GM18520 (cell line): ENCODE measurements at regions not wholly inside any gene's neighbourhood (a gene's known extent, or its start where the extent isn't known, plus 50 kb on each side); places are given as distances from the start of the nearest gene placed in this dataset.

Experiments used
- ATAC-seq: cut with Tn5 transposase; IDR thresholded peaks from one replicate; pipeline ENCODE4 v1.9.1; 2021; ENCODE audit not compliant: unreplicated experiment

DNA sequence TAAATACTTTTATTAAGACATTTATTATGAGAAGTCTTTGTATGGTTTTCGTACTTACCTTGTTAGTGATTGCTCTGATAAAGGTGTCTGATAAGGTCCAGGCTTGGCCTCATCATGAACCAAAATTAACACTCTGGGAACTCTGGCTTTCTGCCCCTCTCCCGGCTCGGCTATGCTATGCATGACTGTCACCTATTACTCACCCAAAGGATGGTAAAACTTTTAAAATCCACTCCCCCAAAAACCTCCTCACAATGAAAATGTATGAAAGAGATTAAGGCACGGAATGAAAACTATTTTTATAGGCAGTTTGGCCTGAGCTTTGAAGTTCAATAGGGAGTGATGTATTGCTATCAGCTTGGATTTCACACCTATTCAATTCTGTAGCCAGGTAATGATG lies 217.3 kb upstream of the TBX3 start:
- no peak for ATAC-seq

DNA sequence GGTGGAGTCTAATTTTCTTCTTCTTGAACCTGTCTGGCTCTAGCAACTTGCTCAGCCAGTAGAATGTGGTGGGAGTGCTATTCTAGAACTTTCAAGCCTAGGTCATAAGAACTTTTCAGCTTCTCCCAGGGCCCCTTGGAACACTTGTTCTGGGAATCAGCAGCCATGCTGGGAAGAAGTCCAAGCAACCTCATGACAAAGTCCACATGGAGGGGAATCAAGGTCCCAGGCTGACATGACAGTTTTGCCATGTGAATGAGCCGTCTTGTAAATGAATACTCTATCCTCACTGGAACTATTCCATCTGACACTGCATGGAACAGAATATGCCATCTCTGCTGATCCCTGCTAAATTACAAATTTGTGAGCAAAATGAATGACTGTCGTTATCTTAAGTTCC lies 214.2 kb upstream of the TBX3 start:
- no peak for ATAC-seq

DNA sequence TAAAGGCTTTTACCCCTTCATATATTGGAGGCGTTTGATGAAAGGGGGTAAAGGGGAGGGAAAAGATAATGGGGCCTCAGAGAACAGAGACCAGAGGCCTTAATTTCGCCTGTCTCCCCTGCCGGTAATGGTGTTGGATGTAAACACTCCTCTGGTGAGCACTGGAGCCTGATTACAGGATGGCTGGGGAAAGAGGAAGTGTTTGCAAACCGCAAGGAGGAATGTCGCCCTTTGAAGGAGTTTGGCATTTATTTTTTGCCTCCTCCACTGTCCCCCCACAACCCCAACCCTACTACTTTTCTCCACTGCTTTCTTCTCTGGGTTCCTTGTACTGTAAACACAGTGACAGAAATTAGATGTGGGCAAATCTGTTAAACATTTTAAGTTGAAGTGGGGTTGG lies 211.9 kb upstream of the TBX3 start:
- ATAC-seq, result no peak

DNA sequence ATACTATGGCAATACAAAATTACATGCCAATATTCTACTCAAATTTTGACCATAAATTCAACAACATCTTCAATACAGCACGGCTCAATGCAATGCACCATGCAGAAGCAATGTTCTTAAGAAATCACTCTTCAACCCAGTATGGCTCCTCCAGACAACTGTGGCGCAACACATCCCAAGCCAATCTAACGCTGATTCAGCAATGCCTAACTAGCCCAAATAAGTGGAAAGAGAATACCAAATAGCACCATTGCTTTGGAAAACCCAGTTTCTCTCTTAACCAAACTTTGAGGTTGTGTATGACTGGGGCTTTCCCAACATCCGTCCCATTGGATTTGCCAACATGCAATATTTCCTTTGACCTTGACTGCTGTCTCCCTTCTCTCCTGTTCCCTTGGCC lies 211.1 kb upstream of the TBX3 start:
- ATAC-seq, result no peak

DNA sequence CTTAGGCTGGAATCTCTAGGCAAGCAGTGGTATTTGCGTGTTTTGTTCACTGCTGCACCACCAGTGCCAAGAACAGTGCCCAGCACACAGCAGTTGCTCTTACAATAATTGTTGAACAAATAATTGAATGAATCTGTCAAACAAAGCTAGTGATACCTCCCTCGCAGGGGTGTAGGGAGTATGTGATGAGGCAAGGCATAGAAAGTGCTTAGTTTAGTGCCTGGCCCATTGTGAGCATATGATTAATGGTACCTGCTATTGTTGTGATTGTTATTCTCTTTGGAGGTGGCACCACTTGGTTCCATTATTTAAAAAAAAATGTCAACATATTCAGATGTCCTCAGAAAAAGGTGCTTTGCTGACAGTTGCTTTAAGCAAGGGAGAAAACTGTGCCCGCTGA lies 210.1 kb upstream of the TBX3 start:
- ATAC-seq, result no peak

DNA sequence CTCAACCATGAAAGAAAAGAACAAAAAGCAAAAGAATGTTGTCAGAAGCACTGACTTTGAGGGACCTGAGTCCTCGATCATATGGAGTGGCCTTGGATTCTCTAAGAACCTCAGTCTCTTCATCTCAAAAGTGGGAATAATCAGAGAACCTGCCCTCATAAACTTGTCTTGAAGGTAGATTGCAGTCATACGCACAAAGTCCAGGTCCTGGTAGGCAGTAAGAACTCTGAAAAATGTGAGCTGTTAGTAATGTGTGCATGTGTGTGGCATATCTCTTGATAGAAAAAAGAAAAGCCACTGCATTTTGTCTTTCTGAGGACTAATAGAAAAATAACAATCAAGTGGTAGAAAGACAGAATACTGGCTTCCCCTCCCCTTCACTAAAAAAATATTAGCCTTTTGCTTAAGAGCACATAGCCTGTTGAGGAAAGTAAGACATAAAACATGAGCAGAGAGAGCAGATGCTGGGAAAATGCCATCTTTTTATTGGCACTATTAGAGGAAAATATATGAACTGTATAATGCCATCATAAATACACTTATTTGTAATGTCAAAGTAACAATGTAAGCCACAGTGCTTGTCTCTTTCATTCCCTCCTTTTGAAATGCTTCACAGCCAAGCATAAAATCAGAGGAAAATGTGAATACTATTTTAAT lies 205.1 kb upstream of the TBX3 start:
- no peak for ATAC-seq

DNA sequence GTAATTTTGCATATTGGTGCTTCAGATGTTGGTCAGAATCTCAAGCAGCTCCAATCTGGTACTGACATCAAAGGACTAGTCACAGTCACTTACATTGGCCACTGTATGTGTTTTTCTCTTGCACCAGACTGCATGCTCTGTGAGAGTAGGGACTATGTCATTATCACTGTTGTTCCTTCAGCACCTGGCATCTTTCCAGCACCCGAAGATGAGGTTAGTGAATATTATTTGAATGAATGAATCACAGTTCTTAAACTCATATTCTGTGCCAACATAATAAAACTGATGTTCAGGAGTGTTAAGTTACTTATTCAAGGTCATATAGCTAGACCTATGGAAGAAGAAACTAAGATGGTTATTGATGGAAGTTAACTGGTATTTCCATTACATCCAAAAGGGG lies 204.5 kb upstream of the TBX3 start:
- no peak for ATAC-seq

DNA sequence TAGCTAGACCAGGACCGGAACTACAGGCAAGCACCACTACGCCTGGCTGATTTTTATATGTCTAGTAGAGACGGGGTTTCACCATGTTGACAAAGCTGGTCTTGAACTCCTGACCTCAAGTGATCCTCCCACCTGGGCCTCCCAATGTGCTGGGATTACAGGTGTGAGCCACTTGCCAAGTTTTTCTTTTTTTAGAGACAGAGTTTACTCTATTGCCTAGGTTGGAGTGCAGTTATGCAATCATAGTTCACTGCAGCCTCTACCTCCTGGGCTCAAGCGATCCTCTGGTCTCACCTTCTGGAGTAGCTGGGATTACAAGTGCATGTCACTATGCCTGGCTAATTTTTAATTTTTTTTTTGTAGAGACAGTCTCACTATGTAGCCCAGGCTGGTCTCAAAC lies 201.5 kb upstream of the TBX3 start:
- no peak for ATAC-seq

DNA sequence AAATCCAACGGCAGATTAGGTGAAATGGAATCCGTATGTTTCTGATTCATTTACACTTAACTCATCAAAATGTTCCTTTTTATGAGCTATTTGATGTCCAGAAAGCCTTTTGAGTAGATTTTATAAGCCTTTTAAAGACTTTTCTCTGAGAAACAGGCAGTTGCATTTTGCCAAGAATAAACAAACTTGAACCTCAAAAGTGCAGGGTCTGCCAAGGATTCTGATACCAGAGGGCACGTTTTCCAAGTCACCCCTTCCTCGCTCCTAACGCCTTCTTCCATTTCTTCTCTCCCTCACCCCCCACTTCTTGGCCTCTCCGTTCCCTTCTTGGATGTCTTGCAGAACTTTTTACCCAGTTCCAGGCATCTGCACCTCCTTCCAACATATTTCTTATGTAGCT lies 200.6 kb upstream of the TBX3 start:
- no peak for ATAC-seq

DNA sequence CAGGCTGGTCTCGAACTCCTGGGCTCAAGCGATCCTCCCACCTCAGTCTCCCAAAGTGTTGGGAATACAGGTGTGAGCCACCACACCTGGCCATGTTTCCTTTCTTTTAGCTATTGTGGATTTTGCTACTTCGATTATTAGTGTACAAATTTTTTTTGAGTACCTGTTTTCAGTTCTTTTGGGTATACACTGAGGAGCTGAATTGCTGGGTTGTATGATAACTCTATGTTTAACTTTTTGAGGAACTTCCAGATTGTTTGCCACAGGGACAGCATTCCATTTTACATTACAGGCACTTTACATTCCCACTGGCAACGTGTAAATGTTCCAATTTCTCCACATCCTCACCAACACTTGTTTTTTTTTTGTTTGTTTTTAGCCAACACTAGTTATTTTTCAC lies 198.1 kb upstream of the TBX3 start:
- ATAC-seq, result no peak

DNA sequence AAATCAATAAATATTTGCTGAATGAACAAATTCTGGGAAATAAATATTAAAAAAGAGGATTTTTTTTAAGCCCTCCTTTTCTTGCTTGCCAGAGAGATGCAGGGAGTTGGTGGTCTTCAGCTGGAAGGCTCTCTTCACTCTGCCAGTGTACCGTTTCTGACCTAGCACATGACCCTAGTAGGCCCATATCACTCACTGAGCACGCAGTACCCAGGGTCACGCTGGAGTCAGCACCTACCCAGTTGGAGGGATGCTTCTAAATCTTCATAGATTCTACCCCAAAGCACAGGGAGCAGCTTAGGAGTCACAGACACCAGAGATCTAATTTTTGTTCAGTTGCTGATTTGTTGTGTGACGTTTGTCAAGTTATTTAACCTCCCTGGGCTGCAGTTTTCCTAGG lies 195.4 kb upstream of the TBX3 start:
- ATAC-seq, result no peak

DNA sequence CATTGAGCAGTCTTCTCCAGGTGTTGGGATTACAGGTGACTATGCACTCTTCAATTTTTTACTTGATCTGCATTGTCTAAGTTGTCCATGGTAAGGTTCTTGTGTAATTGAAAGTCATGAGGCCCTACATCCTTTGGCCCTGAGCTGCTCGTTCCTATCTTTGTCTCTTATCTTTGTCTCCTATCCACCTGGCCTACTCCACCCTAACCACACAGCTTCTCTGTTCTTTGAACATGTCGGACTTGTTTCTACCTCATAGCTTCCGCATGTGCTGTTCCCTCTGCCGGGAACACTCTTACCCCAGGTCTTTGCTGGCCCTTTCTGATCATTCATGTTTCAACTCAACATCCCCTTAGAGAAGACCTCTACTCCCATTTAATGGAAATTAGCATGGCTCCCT lies 194.8 kb upstream of the TBX3 start:
- no peak for ATAC-seq

DNA sequence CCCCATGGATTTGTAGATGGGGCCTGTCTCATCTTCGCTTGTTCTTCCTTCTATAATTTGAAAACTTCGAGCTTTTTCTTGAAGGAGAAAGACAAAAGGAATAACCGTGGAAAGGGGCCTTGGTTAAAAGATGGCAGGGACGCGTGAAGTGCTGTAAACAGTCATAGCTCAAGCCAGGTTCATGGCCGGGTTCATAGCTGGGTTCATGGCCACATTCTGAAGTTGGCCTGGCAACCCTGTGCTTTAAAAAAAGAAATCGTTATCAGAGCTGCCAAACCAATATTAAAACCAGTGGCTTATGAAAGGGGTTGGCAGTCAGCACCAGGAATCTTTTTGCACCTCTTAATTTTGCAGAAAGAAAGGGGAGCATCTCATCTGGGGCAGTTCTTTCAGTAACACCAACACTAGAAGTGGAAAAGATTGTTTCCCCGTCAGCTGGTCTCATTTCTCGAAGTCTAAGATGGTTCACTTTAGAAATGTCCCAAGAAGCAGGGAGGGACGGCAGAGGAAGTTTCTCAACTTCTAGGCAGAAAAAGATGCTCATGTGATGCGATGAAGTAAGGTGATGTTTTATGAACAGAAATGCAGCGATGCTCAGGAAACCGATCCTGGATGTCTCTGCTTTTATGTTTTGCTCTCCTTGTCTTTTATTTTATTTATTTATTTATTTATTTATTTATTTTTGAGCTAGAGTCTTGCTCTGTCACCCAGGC lies 193.1 kb upstream of the TBX3 start:
- ATAC-seq, result no peak

DNA sequence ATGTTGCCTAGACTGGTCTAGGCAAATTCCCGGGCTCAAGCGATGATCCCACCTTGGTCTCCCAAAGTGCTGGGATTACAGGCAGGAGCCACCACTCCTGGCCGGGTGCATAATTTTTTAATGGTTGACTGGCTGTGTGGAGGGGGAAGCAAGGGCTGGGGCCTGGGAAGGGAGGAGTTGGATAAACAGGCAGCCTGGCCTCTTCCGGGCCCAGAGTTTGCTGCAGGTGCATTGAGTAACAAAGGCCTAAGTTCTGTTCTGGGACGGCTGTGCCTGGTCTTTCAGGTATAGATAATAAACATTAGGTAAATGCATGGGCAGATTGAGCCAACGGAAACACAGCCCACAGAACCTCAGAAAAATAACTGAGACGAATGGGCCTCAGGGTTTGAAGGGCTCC lies 191.3 kb upstream of the TBX3 start:
- ATAC-seq, result no peak

DNA sequence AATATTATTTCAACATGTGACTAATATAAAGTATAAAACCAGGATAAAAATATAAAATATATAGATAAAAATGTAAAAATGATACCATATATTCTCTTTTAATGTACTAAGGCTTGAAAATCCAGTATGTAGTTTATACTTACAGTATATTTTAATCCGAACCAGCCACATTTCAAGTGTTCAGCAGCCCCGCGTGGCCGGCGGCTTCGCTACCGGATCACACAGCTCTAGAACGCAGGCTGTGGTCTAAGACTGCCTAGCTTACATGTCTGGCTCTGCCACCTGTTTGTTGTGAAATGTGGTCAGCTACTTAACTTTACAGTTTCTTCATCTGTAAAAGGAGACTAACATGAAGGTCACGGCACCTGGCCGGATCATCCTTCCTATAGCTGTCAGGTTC lies 189.7 kb upstream of the TBX3 start:
- ATAC-seq, result no peak

DNA sequence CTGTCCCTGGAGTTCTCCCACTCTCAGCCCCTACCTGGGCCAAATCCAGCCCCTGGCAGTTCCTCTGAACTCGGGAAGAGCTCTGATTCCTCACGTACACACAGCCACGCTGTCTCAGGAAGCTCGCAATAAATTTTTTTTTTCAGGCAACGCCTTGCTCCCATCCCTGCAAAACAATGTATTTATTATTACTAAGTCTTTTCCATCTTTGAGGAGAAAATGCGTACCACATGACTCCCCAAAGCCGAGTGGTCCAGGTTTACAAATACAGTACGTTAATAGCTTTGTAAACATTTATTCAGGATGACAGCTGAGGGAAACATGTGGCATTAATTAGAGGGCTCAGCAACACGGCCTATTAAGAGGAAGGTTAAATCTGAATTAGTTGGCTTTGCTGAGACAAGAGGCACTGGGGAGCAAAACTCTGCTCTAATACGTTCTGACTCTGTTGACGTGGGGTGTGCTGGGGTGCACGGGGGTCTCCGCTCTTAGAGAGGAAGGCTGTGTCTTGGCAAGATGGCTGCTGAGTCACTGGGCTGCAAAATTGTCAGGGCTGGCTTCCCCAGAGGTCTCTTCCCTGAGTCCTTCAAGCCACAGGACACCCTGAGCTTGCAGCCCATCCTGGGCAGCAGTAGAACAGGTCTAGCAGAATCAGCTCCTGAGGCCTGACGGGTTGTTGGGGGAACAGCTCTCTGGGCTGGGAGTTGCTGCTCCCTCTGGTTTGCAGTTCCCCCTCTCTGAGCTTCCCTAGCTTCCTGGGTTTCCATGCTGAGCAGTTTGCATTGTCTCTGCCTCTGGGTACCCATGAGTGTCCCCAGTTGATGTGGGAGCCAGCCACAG lies 185.2 kb upstream of the TBX3 start:
- no peak for ATAC-seq

DNA sequence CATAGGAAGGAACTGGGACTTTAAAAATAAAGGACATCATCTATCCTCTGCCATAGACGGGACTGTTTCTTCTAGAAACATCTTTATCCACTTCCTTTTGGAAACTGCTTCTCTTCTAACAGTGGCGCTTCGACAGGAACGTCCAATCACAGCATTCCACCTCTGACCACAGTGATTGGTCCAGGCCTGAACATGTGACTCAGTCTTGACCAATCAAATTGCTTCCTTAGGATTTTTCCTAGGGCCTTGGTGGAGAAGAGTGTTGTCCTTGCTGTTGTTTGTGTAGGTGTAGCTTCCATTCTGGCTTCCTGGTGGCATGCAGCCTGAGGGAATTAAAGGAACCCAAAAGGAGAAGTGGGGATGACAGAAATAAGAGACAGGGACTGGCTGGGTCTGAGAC lies 182.4 kb upstream of the TBX3 start:
- no peak for ATAC-seq

DNA sequence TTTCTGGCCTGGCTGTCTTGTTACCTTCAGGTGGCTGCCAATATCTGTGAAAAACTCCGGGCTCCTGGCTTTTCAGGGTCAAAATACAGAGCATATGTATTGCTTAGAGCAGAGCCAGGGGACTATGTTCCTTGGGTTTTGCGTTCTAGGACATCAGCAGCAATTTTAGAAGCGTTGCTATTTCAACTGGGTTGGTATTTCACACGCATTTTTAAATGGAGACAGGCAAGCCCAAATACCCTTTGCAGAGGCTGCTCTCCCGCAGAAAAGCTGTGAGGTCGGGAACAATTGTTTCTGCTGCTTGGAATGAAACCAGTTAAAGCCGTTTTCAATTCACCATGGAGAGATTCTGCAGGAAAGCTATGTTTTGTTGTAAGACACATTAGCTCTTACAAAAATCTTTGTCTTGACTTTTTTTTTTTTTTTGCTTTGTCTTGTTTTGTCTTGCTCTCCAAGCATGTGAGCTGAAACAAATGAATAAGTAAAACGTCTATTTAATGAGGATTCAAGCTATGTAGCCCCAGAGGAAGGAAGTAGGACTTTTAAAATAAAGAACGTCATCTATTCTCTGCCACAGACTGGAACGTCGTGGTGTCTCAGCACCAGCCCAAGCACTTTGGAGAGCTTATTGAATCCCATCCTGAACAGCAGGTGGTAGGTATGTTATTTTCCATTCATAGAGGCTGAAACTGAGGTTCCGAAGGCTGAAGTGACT lies 181.0 kb upstream of the TBX3 start:
- ATAC-seq, result no peak

DNA sequence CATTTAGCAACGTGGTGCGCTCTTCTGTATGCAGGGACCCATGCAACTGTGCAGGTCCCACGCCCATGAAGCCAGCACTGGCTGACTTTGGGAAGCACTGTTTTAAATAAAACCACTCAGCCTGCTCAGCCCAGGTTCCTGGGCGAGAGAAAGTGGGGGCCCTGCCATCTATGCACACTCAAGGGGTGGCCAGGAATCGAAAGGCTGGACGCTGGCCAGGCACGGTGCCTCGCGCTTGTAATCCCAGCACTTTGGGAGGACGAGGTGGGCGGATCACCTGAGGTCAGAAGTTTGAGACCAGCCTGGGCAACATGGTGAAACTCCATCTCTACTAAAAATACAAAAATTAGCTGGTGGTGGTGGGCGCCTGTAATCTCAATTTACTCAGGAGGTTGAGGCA lies 179.9 kb upstream of the TBX3 start:
- ATAC-seq, result no peak

DNA sequence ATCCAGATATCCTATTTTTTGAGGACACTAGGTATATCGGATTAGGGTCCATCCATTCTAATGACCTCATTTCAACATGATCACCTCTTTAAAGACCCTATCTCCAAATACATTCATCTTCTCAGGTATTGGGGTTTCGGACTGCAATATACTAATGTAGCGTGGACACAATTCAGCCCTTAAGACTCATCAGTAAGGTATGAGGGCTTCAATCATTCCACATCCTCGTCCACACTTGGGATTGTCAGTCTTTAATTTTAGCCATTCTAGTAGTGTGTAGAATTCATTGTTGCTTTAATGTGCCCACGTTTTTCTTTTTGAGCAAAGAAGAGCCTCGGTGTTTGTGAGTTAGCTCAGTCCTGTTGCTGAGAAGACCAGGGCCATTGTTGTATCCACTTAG lies 177.0 kb upstream of the TBX3 start:
- no peak for ATAC-seq

DNA sequence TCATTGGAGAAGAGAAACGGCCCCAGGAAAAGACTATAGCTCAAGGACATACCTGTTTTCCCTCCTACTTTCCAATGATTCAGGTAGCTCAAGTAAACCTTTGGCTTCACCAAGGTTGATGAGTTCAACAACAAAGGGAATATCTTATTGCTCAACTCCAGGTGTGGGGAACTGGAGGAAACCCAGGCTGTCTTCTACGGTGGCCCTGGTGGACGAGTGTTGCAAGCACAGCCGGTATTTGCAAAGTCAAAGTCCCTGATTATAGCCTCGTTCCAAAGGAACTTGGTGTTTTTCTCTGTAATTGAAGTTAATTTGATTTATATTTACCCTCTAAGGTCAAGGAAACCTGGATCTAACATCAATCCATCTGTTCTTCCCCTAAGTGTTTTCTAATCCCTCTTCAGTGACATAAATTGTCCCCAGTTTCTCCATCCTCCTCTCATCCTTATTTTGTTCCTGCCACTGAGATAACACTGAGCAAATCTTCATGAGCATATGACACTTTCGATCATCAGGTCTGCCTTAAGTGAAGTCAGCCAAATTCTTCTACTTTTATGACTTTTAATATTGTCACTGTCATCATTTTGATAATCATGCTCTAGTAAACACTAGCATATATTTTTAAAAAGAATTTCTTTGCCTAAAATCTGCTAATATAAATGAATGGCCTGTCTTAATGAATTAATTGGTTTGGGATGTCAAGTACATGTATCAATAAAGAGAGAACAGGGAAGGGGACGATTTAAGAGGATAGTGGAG lies 174.6 kb upstream of the TBX3 start:
- ATAC-seq, result no peak
